ENCODE measurements at regions not wholly inside any gene's neighbourhood (a gene's known extent, or its start where the extent isn't known, plus 50 kb on each side); places are given as distances from the start of the nearest gene placed in this dataset.

GRCh38 chr15:47548231-47548630 is 169.1 kb upstream of the SEMA6D start:
- TF ChIP-seq CTCF (IDR thresholded peaks at IDR 0.05; ENCODE audit: low read depth, low read length) = no peak
- TF ChIP-seq POLR2A (IDR thresholded peaks at IDR 0.05; ENCODE audit: extremely low read depth, insufficient read length) = no peak
- TF ChIP-seq MAX (IDR thresholded peaks at IDR 0.05; ENCODE audit: low read depth, low read length) = no peak
